Activated T-cell treated with anti-CD3 and anti-CD28 coated beads for 24 hours (primary cell): ENCODE measurements at regions not wholly inside any gene's neighbourhood (a gene's known extent, or its start where the extent isn't known, plus 50 kb on each side); places are given as distances from the start of the nearest gene placed in this dataset.

ENCODE experiments used
- DNase-seq: peaks from one replicate; pipeline ENCODE4 v3.0.0-alpha.2; 2020; ENCODE audit warnings: low read depth

DNA sequence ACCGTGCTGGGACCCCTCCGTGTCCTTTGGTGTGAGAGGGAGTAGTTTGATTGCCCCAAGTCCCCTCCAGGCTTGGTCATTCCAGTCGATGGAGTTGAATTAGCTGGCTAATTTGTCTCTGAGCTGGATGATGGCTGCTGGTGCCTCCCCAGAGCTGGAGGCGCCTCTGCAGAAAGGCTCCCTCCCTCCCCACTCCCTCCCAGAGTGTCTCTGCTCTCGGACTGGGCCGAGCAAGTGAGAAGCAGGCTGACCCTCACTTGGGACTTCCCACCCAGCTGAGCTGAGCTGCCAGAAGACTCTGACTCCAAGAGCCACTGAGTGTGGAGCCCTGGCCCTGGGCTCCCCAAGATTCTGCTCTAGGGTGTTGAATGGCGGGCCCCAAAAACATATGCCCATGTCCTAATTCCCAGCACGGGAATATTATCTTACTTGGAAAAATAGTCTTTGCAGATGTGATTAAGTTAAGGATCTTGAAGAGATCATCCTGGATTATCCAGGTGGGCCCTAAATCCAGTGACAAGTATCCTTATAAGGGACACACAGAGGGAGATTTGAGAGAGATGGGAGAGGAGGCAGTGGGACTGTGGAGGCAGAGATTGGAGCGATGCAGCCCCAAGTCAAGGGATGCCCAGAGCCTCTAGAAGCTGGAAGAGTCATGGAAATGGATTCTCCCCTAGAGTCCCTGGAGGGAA, 60.7 kb upstream of the TLE3 start:
- no peak for DNase-seq

DNA sequence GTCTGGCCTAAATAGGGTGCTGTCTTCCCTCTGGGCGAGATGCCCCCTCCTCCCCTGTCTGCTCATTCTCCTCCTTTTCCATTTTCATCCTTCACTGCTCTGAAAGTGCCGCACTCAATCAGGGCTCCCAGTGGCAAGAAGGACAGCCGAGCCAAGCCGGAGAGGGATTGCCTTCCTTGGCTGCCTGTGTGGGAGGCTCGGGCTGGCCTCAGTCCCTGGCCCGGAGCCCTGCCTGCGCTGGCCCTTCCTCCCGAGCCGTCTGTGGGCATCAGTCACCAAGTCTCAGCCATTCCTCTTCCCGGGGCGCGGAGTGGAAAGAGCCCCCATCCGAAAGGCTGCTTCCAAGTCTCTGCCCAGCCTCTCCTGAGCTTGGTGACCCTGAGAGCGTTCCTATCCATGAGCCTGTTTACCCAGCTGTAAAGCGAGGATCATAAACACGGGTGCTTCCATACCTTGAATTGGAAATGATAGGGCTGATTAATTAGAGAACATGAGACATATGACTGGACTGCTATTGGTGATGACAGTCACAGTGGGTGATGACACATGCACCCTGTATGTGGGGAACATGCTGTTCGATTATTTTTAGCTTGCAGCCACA, 59.1 kb upstream of the TLE3 start:
- DNase-seq = no peak

DNA sequence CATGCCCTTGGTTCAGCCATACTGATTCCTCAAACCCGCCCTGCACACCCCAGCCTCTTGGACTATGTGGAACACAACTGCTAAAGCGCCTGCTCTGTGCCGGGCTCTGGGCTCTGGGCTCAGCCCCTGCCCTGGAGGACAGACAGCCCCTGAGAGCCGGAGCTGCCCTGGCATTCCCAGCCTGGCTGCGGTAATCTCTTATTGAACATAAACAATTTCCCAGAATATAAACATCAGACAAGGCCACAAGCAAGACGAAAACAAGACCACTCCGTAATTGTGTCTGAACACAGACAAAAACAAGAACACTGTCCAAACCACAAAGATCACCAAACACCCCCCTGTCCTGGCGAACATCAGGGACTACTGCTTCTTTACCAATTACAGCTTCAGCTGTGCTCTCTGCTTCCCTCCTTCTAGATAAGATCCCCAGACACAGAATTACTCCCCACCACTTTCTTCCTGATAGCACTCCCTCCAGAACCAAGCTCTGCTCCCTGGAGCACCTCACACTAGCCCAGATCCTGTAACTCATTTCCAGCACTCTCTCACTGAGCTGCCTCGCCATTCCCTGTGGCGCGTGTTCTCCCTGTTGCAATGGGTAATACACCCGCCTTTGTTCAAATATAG, 57.1 kb upstream of the TLE3 start:
- DNase-seq = no peak

DNA sequence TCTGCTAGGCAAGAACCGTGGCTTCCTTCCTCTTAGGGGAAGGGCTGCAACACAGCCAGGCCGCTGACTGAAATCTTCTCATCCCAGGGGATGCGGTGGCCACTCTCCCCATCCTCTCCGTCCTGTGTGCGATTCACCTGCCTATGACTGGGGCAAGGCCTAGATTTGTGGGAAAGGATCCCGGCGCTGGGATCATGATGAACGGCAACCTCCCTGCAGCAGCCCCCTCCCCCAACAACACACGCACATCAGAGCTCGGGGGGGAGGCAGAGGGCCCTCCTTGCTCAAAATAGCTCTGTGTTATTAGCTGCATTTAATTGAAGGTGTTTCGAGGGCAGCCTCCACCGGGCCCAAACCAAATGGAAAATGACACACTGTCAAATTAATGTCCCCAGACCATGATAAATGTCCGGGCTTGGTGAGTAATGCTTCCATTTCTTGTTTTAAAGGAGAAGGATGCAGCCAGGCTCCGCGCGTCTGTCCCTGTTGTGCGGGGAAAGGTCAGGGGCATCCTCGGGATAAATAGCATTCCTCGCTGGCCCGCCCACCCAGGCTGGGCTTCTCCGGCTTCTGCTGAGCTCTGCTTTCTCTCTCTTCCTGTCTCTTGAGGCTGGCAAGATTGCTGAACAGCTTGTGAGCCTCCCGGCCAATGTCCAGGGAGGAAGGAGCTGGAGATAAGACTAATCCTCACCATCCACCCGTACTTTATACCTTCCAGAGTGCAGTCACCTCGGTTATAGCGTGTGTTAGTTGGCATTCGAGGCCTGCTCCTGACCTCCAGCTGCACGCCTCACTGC, 56.4 kb upstream of the TLE3 start:
- DNase-seq = no peak

DNA sequence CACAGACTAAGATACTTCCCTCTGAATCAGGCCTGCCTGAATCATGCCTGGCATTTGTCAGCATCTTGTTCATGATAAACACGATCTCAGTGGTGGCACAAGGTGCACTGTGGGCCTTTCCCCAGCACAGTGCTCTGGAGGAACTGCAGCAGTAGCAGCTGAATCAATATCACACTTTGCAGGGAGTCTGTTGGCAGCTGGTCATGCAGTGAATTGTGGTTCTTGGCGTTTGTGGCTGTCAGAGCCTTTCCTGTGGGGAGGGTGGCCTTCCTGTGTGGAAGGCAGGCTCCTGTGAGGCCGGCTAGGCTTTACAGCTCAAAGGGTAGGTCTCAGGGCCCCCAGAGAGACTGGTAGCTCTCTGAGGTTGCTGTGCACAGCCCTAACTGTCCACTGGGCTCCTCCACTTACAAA, 54.4 kb upstream of the TLE3 start:
- no peak for DNase-seq

DNA sequence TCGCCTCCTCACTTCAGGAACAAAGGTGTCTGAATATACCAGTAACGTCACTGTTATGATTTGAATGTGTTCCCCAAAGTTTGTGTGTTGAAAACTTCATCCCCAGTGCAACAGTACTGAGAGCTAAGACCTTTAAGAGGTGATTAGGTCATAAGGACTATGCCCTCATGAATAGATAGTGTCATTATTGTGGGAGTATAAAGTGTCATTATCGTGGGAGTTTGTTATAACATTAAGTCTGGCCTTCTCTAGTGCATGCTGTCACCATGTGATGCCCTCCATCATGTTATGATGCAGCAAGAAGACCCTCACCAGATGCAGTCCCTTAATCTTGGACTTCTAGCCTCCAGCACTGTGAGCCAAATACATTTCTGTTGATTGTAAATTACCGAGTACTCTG, 53.7 kb upstream of the TLE3 start:
- no peak for DNase-seq

DNA sequence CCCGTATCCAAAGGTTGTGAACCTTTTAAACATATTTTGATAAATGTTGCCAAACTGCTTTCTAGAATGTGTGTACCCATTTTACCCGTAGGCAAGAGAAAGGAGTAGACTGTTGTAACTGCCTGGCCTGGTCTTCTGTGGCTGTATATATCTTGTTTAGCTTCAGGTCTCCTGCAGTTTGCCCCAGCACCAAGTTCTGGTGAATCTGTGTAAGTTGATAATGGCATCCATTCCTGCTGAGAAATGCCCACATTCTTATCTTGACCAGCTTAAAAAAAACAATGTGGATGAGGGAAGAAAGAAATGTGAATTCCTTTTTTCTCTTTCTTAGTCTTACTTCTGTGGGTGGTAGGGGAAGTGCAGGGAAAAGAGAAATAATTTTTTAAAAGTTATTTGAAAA, 53.3 kb upstream of the TLE3 start:
- DNase-seq = no peak

DNA sequence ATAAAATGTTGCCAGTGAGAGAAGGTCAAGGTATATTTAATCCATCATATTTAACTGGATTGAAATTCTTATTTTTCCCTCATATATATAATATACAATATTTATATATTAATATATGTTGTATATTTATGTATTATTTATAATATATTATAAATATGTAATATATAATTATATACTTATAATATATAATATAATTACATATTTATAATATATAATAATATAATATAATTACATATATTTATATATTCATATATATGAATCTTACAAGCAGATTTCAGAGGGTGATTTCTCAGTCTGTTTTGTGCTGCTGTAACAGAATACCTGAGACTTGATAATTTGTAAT, 52.7 kb upstream of the TLE3 start:
- DNase-seq = no peak

DNA sequence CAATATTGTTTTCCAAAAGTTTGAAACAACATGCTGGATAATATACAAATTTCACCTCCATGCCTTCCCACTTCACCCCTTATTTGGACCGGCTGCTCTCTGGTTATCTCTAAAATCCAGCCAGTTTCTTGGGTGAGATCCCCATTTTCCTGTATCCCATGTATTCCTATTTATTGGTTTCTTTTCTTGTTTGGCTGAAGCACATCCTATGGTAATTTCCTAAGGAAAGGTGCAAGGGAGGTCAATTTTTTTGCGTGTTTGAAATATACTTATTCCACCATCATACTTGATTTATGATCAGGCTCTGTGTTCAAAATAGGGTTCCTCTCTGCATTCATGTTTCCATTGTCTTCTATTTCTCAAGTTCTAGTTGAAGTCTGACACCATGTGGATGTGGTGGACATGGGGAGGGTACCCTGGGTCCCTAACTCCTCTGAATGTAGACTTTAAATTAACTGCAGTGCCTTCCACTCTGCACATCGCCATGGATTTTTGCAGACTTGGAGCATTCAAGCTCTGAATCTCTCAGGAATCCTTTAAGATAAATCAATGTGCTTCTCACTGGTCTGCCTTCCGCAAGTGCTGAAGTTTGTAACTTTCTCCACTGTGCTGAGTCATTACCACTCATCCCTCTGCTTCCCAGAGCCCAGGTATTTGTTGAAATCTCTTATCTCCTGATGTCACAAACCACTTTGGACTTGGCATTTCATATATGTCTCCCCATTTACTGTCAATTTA, 52.1 kb upstream of the TLE3 start:
- no peak for DNase-seq

DNA sequence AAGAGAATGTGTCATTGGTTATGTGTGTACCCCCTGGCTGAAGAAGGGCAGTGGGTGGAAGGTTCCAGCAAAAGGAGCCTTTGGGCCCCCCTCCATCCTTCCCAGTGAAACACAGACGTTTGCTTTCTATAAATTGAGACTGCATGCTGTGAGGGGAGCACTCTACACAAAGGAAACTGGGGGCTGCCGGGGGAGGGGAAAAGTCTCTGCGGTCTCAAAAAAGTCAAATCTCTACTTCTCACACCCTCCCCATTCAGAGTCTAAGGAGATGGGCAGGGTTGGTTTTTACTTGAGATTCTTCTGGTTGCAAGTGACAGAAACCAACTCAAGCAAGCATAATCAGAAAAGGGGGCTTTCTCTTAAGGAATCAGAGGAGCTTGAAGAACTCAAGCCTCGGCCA, 50.1 kb upstream of the TLE3 start:
- DNase-seq = no peak
